ENCODE measurements at regions not wholly inside any gene's neighbourhood (a gene's known extent, or its start where the extent isn't known, plus 50 kb on each side); places are given as distances from the start of the nearest gene placed in this dataset.

- H3K4me3 ChIP-seq (ENCODE audit: low read length), result no peak overlapping the region
- ATAC-seq (no peak), DNase-seq (no peak)
- H3K4me1 ChIP-seq (ENCODE audit: control insufficient read depth in 2 of 2, insufficient read depth in 2 of 2, low read length in 2 of 2), result no peaks in the 10 kb centered on the region
- H3K27me3 ChIP-seq (ENCODE audit: control insufficient read depth in 2 of 2, insufficient read depth in 2 of 2, low read length in 2 of 2), result no peaks in the 10 kb centered on the region
- H3K36me3 ChIP-seq (ENCODE audit: control insufficient read depth in 2 of 3, insufficient read depth in 3 of 3, low read length in 3 of 3), result no peaks in the 10 kb centered on the region
- ChIA-PET POLR2A (no interaction called here), CTCF (no interaction called here)
- Mint-ChIP-seq H3K4me3 (no peak overlapping the region), H3K27me3 (no peaks in the 10 kb centered on the region), H3K27ac (no peak overlapping the region), H3K4me1 (no peaks in the 10 kb centered on the region), H3K9me3 (peaks cover 0 to 5% (median 0%) of the 10 kb centered on the region in 11 donors), H3K36me3 (no peaks in the 10 kb centered on the region)
- H3K9me3 ChIP-seq (ENCODE audit: control insufficient read depth in 2 of 3, low read length in 3 of 3), result no peaks in the 10 kb centered on the region
- no peak overlapping the region for H3K27ac ChIP-seq (ENCODE audit: low read depth, low read length)
- intact Hi-C loops (cut with micrococcal nuclease), result no loop called here
These were observed 81.6 kb upstream of the MPDZ start for GRCh38 chr9:13361076-13361475.

GRCh38 chr9:13360188-13360587, 80.7 kb upstream of the MPDZ start:
- H3K9me3 Mint-ChIP-seq, result peaks cover 0 to 3% (median 0%) of the 10 kb centered on the region in 11 donors
- H3K4me1 Mint-ChIP-seq, result no peaks in the 10 kb centered on the region
- no peaks in the 10 kb centered on the region for H3K27me3 ChIP-seq (ENCODE audit: control insufficient read depth in 2 of 2, insufficient read depth in 2 of 2, low read length in 2 of 2)
- no peak overlapping the region for H3K4me3 ChIP-seq (ENCODE audit: low read length)
- DNase-seq (no peak), ATAC-seq (no peak)
- no peak overlapping the region for H3K4me3 Mint-ChIP-seq
- no peak overlapping the region for H3K27ac ChIP-seq (ENCODE audit: low read depth, low read length)
- no peaks in the 10 kb centered on the region for H3K36me3 Mint-ChIP-seq
- no peak overlapping the region for H3K27ac Mint-ChIP-seq
- no peaks in the 10 kb centered on the region for H3K9me3 ChIP-seq (ENCODE audit: control insufficient read depth in 2 of 3, low read length in 3 of 3)
- H3K36me3 ChIP-seq (ENCODE audit: control insufficient read depth in 2 of 3, insufficient read depth in 3 of 3, low read length in 3 of 3), result no peaks in the 10 kb centered on the region
- intact Hi-C loops (cut with micrococcal nuclease), result no loop called here
- ChIA-PET CTCF (no interaction called here), POLR2A (no interaction called here)
- no peaks in the 10 kb centered on the region for H3K4me1 ChIP-seq (ENCODE audit: control insufficient read depth in 2 of 2, insufficient read depth in 2 of 2, low read length in 2 of 2)
- H3K27me3 Mint-ChIP-seq, result no peaks in the 10 kb centered on the region

- Histone ChIP-seq H3K9me3 (ENCODE audit: control insufficient read depth in 2 of 3, low read length in 3 of 3) (no peaks in the 10 kb centered on the region), H3K27me3 (ENCODE audit: control insufficient read depth in 2 of 2, insufficient read depth in 2 of 2, low read length in 2 of 2) (no peaks in the 10 kb centered on the region), H3K27ac (ENCODE audit: low read depth, low read length) (no peak overlapping the region), H3K4me3 (ENCODE audit: low read length) (no peak overlapping the region), H3K36me3 (ENCODE audit: control insufficient read depth in 2 of 3, insufficient read depth in 3 of 3, low read length in 3 of 3) (no peaks in the 10 kb centered on the region), H3K4me1 (ENCODE audit: control insufficient read depth in 2 of 2, insufficient read depth in 2 of 2, low read length in 2 of 2) (no peaks in the 10 kb centered on the region)
- CTCF ChIA-PET, result no interaction called here
- intact Hi-C loops (cut with micrococcal nuclease), result no loop called here
- Mint-ChIP-seq H3K27me3 (no peaks in the 10 kb centered on the region), H3K4me1 (no peaks in the 10 kb centered on the region), H3K27ac (no peak overlapping the region), H3K36me3 (no peaks in the 10 kb centered on the region), H3K4me3 (no peak overlapping the region), H3K9me3 (peaks cover 0 to 3% (median 0%) of the 10 kb centered on the region in 11 donors)
- ATAC-seq (no peak), DNase-seq (no peak)
- POLR2A ChIA-PET, result no interaction called here
These were observed 78.6 kb upstream of the MPDZ start for GRCh38 chr9:13358128-13358527.

- Histone ChIP-seq H3K36me3 (ENCODE audit: control insufficient read depth in 2 of 3, insufficient read depth in 3 of 3, low read length in 3 of 3) (no peaks in the 10 kb centered on the region), H3K27ac (ENCODE audit: low read depth, low read length) (no peak overlapping the region), H3K9me3 (ENCODE audit: control insufficient read depth in 2 of 3, low read length in 3 of 3) (no peaks in the 10 kb centered on the region), H3K4me1 (ENCODE audit: control insufficient read depth in 2 of 2, insufficient read depth in 2 of 2, low read length in 2 of 2) (no peaks in the 10 kb centered on the region), H3K4me3 (ENCODE audit: low read length) (no peak overlapping the region), H3K27me3 (ENCODE audit: control insufficient read depth in 2 of 2, insufficient read depth in 2 of 2, low read length in 2 of 2) (no peaks in the 10 kb centered on the region)
- H3K27ac Mint-ChIP-seq, result no peak overlapping the region
- ChIA-PET CTCF (no interaction called here), POLR2A (no interaction called here)
- no peaks in the 10 kb centered on the region for H3K4me1 Mint-ChIP-seq
- intact Hi-C loops (cut with micrococcal nuclease), result loop anchor here in 1 of 2 donors (5.0 kb wide), 1 partner anchor 1783 kb away; no protein-coding TSS in a partner anchor
- H3K27me3 Mint-ChIP-seq, result no peaks in the 10 kb centered on the region
- DNase-seq (no peak), ATAC-seq (no peak)
- H3K4me3 Mint-ChIP-seq, result no peak overlapping the region
- no peaks in the 10 kb centered on the region for H3K36me3 Mint-ChIP-seq
- peaks cover 0 to 2% (median 0%) of the 10 kb centered on the region in 11 donors for H3K9me3 Mint-ChIP-seq
These were observed 75.2 kb upstream of the MPDZ start for GRCh38 chr9:13354733-13355132.

GRCh38 chr9:13352451-13352979, 73.0 kb upstream of the MPDZ start:
- Mint-ChIP-seq H3K9me3 (peaks cover 0 to 3% (median 0%) of the 10 kb centered on the region in 11 donors), H3K27ac (no peak overlapping the region), H3K4me1 (no peaks in the 10 kb centered on the region), H3K27me3 (no peaks in the 10 kb centered on the region), H3K4me3 (no peak overlapping the region), H3K36me3 (no peaks in the 10 kb centered on the region)
- Histone ChIP-seq H3K9me3 (ENCODE audit: control insufficient read depth in 2 of 3, low read length in 3 of 3) (no peaks in the 10 kb centered on the region), H3K27ac (ENCODE audit: low read depth, low read length) (no peak overlapping the region), H3K27me3 (ENCODE audit: control insufficient read depth in 2 of 2, insufficient read depth in 2 of 2, low read length in 2 of 2) (no peaks in the 10 kb centered on the region), H3K36me3 (ENCODE audit: control insufficient read depth in 2 of 3, insufficient read depth in 3 of 3, low read length in 3 of 3) (no peaks in the 10 kb centered on the region), H3K4me1 (ENCODE audit: control insufficient read depth in 2 of 2, insufficient read depth in 2 of 2, low read length in 2 of 2) (no peaks in the 10 kb centered on the region), H3K4me3 (ENCODE audit: low read length) (no peak overlapping the region)
- intact Hi-C loops (cut with micrococcal nuclease), result loop anchor here in 1 of 2 donors (5.0 kb wide), 1 partner anchor 1785 kb away; no protein-coding TSS in a partner anchor
- ATAC-seq (no peak), DNase-seq (no peak)
- ChIA-PET POLR2A (no interaction called here), CTCF (no interaction called here)

- Mint-ChIP-seq H3K9me3 (peaks cover 0 to 3% (median 0%) of the 10 kb centered on the region in 11 donors), H3K36me3 (no peaks in the 10 kb centered on the region), H3K27me3 (no peaks in the 10 kb centered on the region), H3K4me3 (no peak overlapping the region), H3K27ac (no peak overlapping the region), H3K4me1 (no peaks in the 10 kb centered on the region)
- DNase-seq, result no peak
- Histone ChIP-seq H3K4me1 (ENCODE audit: control insufficient read depth in 2 of 2, insufficient read depth in 2 of 2, low read length in 2 of 2) (no peaks in the 10 kb centered on the region), H3K9me3 (ENCODE audit: control insufficient read depth in 2 of 3, low read length in 3 of 3) (no peaks in the 10 kb centered on the region), H3K36me3 (ENCODE audit: control insufficient read depth in 2 of 3, insufficient read depth in 3 of 3, low read length in 3 of 3) (no peaks in the 10 kb centered on the region), H3K27me3 (ENCODE audit: control insufficient read depth in 2 of 2, insufficient read depth in 2 of 2, low read length in 2 of 2) (no peaks in the 10 kb centered on the region), H3K4me3 (ENCODE audit: low read length) (no peak overlapping the region), H3K27ac (ENCODE audit: low read depth, low read length) (no peak overlapping the region)
- CTCF ChIA-PET, result no interaction called here
- POLR2A ChIA-PET, result no interaction called here
- no peak for ATAC-seq
- intact Hi-C loops (cut with micrococcal nuclease), result loop anchor here in 1 of 2 donors (5.0 kb wide), 1 partner anchor 1785 kb away; no protein-coding TSS in a partner anchor
These were observed 72.4 kb upstream of the MPDZ start for GRCh38 chr9:13351778-13352386.

GRCh38 chr9:13332571-13332970, 53.1 kb upstream of the MPDZ start:
- no peak overlapping the region for H3K27ac Mint-ChIP-seq
- no peak overlapping the region for H3K4me3 Mint-ChIP-seq
- no peak overlapping the region for H3K27ac ChIP-seq (ENCODE audit: low read depth, low read length)
- no peak overlapping the region for H3K4me3 ChIP-seq (ENCODE audit: low read length)
- no peaks in the 10 kb centered on the region for H3K27me3 Mint-ChIP-seq
- no peaks in the 10 kb centered on the region for H3K9me3 ChIP-seq (ENCODE audit: control insufficient read depth in 2 of 3, low read length in 3 of 3)
- ChIA-PET POLR2A (no interaction called here), CTCF (no interaction called here)
- intact Hi-C loops (cut with micrococcal nuclease), result no loop called here
- peaks cover 0 to 4% (median 0%) of the 10 kb centered on the region in 11 donors for H3K9me3 Mint-ChIP-seq
- no peak for DNase-seq
- no peaks in the 10 kb centered on the region for H3K4me1 ChIP-seq (ENCODE audit: control insufficient read depth in 2 of 2, insufficient read depth in 2 of 2, low read length in 2 of 2)
- H3K36me3 Mint-ChIP-seq, result no peaks in the 10 kb centered on the region
- no peaks in the 10 kb centered on the region for H3K36me3 ChIP-seq (ENCODE audit: control insufficient read depth in 2 of 3, insufficient read depth in 3 of 3, low read length in 3 of 3)
- no peak for ATAC-seq
- no peaks in the 10 kb centered on the region for H3K4me1 Mint-ChIP-seq
- no peaks in the 10 kb centered on the region for H3K27me3 ChIP-seq (ENCODE audit: control insufficient read depth in 2 of 2, insufficient read depth in 2 of 2, low read length in 2 of 2)
